Left ventricle myocardium inferior (tissue), 1 donor: ENCODE measurements at regions not wholly inside any gene's neighbourhood (a gene's known extent, or its start where the extent isn't known, plus 50 kb on each side); places are given as distances from the start of the nearest gene placed in this dataset.
"Not testable (repeated sequence)": the region's sequence is repeated elsewhere in the genome, so short reads cannot be mapped to it uniquely, and the experiment has no call there.

Experiments
- DNase-seq: peaks from one replicate; pipeline ENCODE4 v3.0.0-alpha.2; 2020
- H3K27ac ChIP-seq: fragments of 200-600 bp; replicated peaks from 2 replicates; pipeline ENCODE4 v1.8.0; 2021
- H3K27me3 ChIP-seq: fragments of 200-600 bp; 2 replicates; pipeline ENCODE4 v1.8.0; 2021; ENCODE audit warnings: low read depth
- H3K36me3 ChIP-seq: fragments of 200-600 bp; 2 replicates; pipeline ENCODE4 v1.8.0; 2021
- H3K4me1 ChIP-seq: fragments of 200-600 bp; 2 replicates; pipeline ENCODE4 v1.8.0; 2021
- H3K4me3 ChIP-seq: fragments of 200-600 bp; 2 replicates; pipeline ENCODE4 v1.8.0; 2021; ENCODE audit warnings: mild to moderate bottlenecking, moderate library complexity
- H3K9me3 ChIP-seq: fragments of 200-600 bp; replicated peaks from 2 replicates; pipeline ENCODE4 v1.8.0; 2021
- CTCF ChIP-seq: fragments of 200-600 bp; IDR thresholded peaks from 2 replicates; pipeline ENCODE4 v1.8.0; 2021; ENCODE audit warnings: antibody characterized with exemption, mild to moderate bottlenecking, borderline replicate concordance
- intact Hi-C: fragments of 100-400 bp; cut with micrococcal nuclease; formaldehyde crosslinking; loops from one replicate; pipeline ENCODE4 v1.11.0; 2022
- donor health status: DM: no; HTN: yes; CAD: no; lungs with severe emphysema.

GRCh38 chr9:106023455-106023854 lies 329.1 kb downstream of the TMEM38B start:
- Histone ChIP-seq H3K27ac (no peak overlapping the region), H3K36me3 (no peaks in the 10 kb centered on the region), H3K4me3 (no peak overlapping the region), H3K27me3 (no peaks in the 10 kb centered on the region), H3K4me1 (peaks cover 22% of the 10 kb centered on the region), H3K9me3 (no peaks in the 10 kb centered on the region)
- DNase-seq, result no peak
- TF ChIP-seq CTCF, result no peak
- intact Hi-C loops, result no loop called here

- peak; percentile 51 for TF ChIP-seq CTCF
- no peaks in the 10 kb centered on the region for H3K27me3 ChIP-seq
- peak overlapping the region; percentile 43 for H3K27ac ChIP-seq
- H3K4me1 ChIP-seq, result peaks cover 8% of the 10 kb centered on the region
- peak; percentile 37 for DNase-seq
- intact Hi-C loops, result no loop called here
- no peak overlapping the region for H3K4me3 ChIP-seq
- no peaks in the 10 kb centered on the region for H3K36me3 ChIP-seq
- H3K9me3 ChIP-seq, result peaks cover 12% of the 10 kb centered on the region
Observed at GRCh38 chr9:106025453-106025852, 331.1 kb downstream of the TMEM38B start.

- H3K27ac ChIP-seq, H3K36me3 ChIP-seq, DNase-seq, H3K27me3 ChIP-seq, H3K4me1 ChIP-seq, H3K4me3 ChIP-seq, intact Hi-C loops: not testable (repeated sequence)
- H3K9me3 ChIP-seq, result peaks cover 15% of the 10 kb centered on the region
Observed at GRCh38 chr9:106030146-106030545, 335.8 kb downstream of the TMEM38B start.

- H3K36me3 ChIP-seq, result no peaks in the 10 kb centered on the region
- H3K4me3 ChIP-seq, result no peak overlapping the region
- H3K27me3 ChIP-seq, result no peaks in the 10 kb centered on the region
- no peak overlapping the region for H3K27ac ChIP-seq
- no peak for DNase-seq
- H3K4me1 ChIP-seq, result no peaks in the 10 kb centered on the region
- intact Hi-C loops, result no loop called here
- peaks cover 15% of the 10 kb centered on the region for H3K9me3 ChIP-seq
- no peak for TF ChIP-seq CTCF
Observed at GRCh38 chr9:106032978-106033377, 338.6 kb downstream of the TMEM38B start.

- intact Hi-C loops, result no loop called here
- Histone ChIP-seq H3K9me3 (no peaks in the 10 kb centered on the region), H3K4me3 (no peak overlapping the region), H3K27me3 (no peaks in the 10 kb centered on the region), H3K27ac (no peak overlapping the region), H3K36me3 (no peaks in the 10 kb centered on the region), H3K4me1 (peaks cover 14% of the 10 kb centered on the region)
- TF ChIP-seq CTCF, result no peak
- no peak for DNase-seq
Observed at GRCh38 chr9:106035806-106036205, 341.5 kb downstream of the TMEM38B start.

GRCh38 chr9:106038266-106039001 lies 344.1 kb downstream of the TMEM38B start:
- Histone ChIP-seq H3K9me3 (no peaks in the 10 kb centered on the region), H3K27me3 (no peaks in the 10 kb centered on the region), H3K4me3 (no peak overlapping the region), H3K27ac (no peak overlapping the region), H3K4me1 (peaks cover 14% of the 10 kb centered on the region), H3K36me3 (no peaks in the 10 kb centered on the region)
- TF ChIP-seq CTCF, result no peak
- intact Hi-C loops, result no loop called here
- no peak for DNase-seq
